Uterus (tissue), 3 donors: ENCODE measurements at regions not wholly inside any gene's neighbourhood (a gene's known extent, or its start where the extent isn't known, plus 50 kb on each side); places are given as distances from the start of the nearest gene placed in this dataset.

Experiments used
- DNase-seq, 2 donors: peaks; one replicate each; pipeline ENCODE4 v3.0.0-alpha.2; 2019 to 2020
- H3K27ac ChIP-seq, 2 donors: fragments of 200-600 bp; sonication (generic); 1 replicate in 1 of 2; 2 replicates in 1 of 2; pipeline ENCODE4 v1.5.1; 2016 to 2018
- H3K27me3 ChIP-seq, 2 donors: fragments of 200-600 bp; sonication (generic); one replicate each; pipeline ENCODE4 v1.5.1; 2018 to 2019; ENCODE audit warnings: control low read depth in 1 of 2
- H3K36me3 ChIP-seq, 2 donors: fragments of 200-600 bp; sonication (generic); one replicate each; pipeline ENCODE4 v1.5.1; 2019; ENCODE audit warnings: control low read depth in 1 of 2
- H3K4me1 ChIP-seq, 2 donors: fragments of 200-600 bp; sonication (generic); one replicate each; pipeline ENCODE4 v1.5.1; 2018 to 2019; ENCODE audit warnings: control low read depth in 1 of 2
- H3K4me3 ChIP-seq, 2 donors: fragments of 200-600 bp; sonication (generic); 1 replicate in 1 of 2; 2 replicates in 1 of 2; pipeline ENCODE4 v1.5.1; 2018 to 2019; ENCODE audit warnings: mild to moderate bottlenecking in 1 of 2
- H3K9me3 ChIP-seq, 2 donors: fragments of 200-600 bp; sonication (generic); one replicate each; pipeline ENCODE4 v1.5.1; 2019; ENCODE audit warnings: control low read depth in 1 of 2
- POLR2A ChIP-seq, 2 donors: fragments of 450-650 bp; IDR thresholded peaks; one replicate each; pipeline ENCODE4 v1.6.1; 2016; ENCODE audit warnings: antibody characterized with exemption in 2 of 2, mild to moderate bottlenecking in 1 of 2, moderate library complexity in 1 of 2
- intact Hi-C: fragments of 100-400 bp; cut with DNase I; formaldehyde crosslinking; loops from one replicate; pipeline ENCODE4 v1.15.1; 2023; ENCODE audit warnings: low total_unique reads
- TF ChIP-seq, protein P1 (sequence below), 4 experiments: fragments of 200-600 bp in 2 of 4; fragments of 450-650 bp in 2 of 4; sonication (generic) in 2 of 4; IDR thresholded peaks; one replicate each; pipeline ENCODE4 v1.5.1; 2016 to 2019; ENCODE audit warnings: antibody characterized with exemption in 4 of 4, mild to moderate bottlenecking in 2 of 4, moderate library complexity in 1 of 4
- donor health status: DM: yes; HTN: yes; CAD: no.

DNA sequence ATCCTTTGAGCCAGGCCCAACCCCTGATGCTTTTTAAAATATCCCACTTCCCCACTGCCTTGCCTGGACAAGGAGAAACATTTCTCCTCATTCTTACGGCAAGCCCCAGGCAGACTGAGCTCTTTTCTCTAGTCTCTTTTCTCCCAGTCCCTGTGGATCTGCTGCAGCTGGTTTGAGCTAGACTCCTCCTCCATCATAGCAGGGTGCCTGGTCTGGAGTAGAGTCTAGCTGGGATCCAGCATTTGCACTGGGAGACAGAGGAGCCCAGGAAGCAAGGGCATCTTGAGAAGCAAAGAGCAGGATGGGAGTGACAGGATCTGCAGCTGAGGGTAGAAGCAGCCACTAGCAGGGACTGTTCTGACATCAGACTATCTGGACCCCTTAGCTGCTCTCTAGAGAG, 562.3 kb upstream of the COBL start:
- intact Hi-C loops = no loop called here

DNA sequence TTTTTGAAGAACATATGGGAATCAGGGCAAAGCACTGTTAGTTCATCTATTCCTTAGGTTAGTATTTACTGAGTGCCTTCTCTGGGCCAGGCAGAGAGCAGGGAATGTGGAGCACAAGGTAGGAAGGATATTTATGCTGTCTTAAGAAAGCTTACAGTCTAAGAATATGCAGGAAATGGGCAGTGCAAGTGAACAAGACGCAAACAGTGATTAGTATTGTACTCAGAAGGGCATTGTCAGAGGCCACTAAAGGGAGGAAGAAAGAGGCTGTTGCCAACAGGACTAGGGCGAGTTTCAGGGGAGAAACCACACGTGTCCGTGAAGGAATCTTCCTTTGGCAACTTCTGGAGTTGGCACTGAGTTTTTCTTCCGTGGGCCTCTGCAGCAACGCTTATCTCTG, 552.8 kb upstream of the COBL start:
- Histone ChIP-seq H3K4me3 (no peak overlapping the region), H3K9me3 (no peaks in the 10 kb centered on the region), H3K27ac (no peak overlapping the region), H3K27me3 (no peaks in the 10 kb centered on the region), H3K36me3 (no peaks in the 10 kb centered on the region), H3K4me1 (no peaks in the 10 kb centered on the region)
- intact Hi-C loops = no loop called here
- no peak for DNase-seq
- TF ChIP-seq POLR2A (IDR thresholded peaks at IDR 0.05) = no peak
- TF ChIP-seq, protein P1, sequence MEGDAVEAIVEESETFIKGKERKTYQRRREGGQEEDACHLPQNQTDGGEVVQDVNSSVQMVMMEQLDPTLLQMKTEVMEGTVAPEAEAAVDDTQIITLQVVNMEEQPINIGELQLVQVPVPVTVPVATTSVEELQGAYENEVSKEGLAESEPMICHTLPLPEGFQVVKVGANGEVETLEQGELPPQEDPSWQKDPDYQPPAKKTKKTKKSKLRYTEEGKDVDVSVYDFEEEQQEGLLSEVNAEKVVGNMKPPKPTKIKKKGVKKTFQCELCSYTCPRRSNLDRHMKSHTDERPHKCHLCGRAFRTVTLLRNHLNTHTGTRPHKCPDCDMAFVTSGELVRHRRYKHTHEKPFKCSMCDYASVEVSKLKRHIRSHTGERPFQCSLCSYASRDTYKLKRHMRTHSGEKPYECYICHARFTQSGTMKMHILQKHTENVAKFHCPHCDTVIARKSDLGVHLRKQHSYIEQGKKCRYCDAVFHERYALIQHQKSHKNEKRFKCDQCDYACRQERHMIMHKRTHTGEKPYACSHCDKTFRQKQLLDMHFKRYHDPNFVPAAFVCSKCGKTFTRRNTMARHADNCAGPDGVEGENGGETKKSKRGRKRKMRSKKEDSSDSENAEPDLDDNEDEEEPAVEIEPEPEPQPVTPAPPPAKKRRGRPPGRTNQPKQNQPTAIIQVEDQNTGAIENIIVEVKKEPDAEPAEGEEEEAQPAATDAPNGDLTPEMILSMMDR (IDR thresholded peaks at IDR 0.05) = no peak

More for the DNA sequence above, 562.3 kb upstream of the COBL start:
- no peaks in the 10 kb centered on the region for H3K36me3 ChIP-seq
- no peak for DNase-seq
- H3K9me3 ChIP-seq = no peaks in the 10 kb centered on the region
- no peaks in the 10 kb centered on the region for H3K27me3 ChIP-seq
- no peak overlapping the region for H3K27ac ChIP-seq
- H3K4me3 ChIP-seq = no peak overlapping the region
- TF ChIP-seq, protein P1 (IDR thresholded peaks at IDR 0.05) = no peak
- no peak for TF ChIP-seq POLR2A (IDR thresholded peaks at IDR 0.05)
- no peaks in the 10 kb centered on the region for H3K4me1 ChIP-seq

DNA sequence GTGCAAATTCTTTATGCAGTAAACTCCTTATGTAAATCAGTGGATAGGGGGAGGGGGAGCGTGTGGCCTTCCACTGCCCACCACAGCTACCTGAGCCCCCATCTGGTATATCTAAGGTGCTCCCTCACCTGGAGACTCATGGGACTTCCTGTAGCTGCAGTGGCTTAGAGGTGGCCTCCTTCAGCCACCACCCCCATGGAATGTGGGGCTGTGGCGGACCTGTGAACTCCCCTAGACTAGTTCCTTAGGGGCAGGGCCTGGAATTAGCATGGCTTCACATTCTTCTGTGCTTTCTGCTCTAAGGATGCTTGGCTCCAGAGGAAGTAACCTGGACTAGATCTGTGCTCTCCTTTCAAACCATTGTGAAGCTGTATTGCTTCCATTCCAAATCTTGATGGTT, 550.5 kb upstream of the COBL start:
- H3K4me1 ChIP-seq = no peaks in the 10 kb centered on the region
- H3K4me3 ChIP-seq = no peak overlapping the region
- H3K27ac ChIP-seq = no peak overlapping the region
- no peaks in the 10 kb centered on the region for H3K27me3 ChIP-seq
- TF ChIP-seq POLR2A (IDR thresholded peaks at IDR 0.05) = no peak
- TF ChIP-seq, protein P1 (IDR thresholded peaks at IDR 0.05) = no peak
- no peaks in the 10 kb centered on the region for H3K36me3 ChIP-seq
- intact Hi-C loops = no loop called here
- H3K9me3 ChIP-seq = no peaks in the 10 kb centered on the region
- no peak for DNase-seq

DNA sequence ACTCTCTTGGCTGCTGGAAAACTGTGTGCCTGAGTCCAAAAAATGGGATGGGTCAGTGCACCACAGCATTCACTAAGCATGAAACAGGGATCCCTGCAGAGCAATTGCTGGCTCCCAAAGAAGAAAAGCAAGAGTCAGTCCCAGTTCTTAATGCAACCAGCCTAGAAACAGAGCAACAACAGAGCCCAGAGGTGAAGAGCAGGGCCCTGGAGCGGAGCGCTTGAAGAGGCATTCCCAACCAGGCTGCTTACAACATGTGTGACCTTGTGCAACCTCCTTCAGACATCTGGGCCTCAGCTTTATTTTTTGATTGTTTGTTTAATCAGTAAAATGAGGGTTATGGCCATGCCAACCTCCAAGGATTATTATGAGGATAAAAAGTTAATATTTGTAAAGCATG, 543.7 kb upstream of the COBL start:
- TF ChIP-seq, protein P1 (IDR thresholded peaks at IDR 0.05) = no peak
- no peak for TF ChIP-seq POLR2A (IDR thresholded peaks at IDR 0.05)
- Histone ChIP-seq H3K27ac (no peak overlapping the region), H3K4me3 (no peak overlapping the region), H3K4me1 (no peaks in the 10 kb centered on the region), H3K9me3 (no peaks in the 10 kb centered on the region), H3K27me3 (no peaks in the 10 kb centered on the region), H3K36me3 (no peaks in the 10 kb centered on the region)
- DNase-seq = no peak
- intact Hi-C loops = no loop called here

DNA sequence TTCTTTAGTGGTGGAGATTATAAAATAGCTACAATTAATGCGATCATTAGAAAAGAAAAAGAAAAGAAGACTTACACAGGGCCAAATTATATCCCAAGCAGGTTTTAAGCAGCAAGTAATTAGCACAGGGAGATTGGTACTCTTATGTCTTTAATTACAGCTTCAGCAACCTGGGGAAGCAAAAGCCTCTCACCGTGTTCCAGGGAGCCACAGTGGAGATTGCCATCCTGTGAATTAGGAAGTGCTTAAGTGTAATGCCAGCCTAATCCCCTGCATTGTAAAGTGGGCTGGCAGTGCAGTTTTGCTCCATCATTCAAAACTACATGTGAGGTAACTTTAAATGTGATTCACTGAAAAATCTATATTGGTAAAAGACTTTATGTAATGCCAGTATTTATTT, 533.5 kb upstream of the COBL start:
- no peak for DNase-seq

More for the DNA sequence above, 533.5 kb upstream of the COBL start:
- TF ChIP-seq, protein P1 (IDR thresholded peaks at IDR 0.05) = no peak
- TF ChIP-seq POLR2A (IDR thresholded peaks at IDR 0.05) = no peak
- no peak overlapping the region for H3K4me3 ChIP-seq
- intact Hi-C loops = no loop called here
- H3K9me3 ChIP-seq = no peaks in the 10 kb centered on the region
- H3K4me1 ChIP-seq = no peaks in the 10 kb centered on the region
- no peak overlapping the region for H3K27ac ChIP-seq
- no peaks in the 10 kb centered on the region for H3K36me3 ChIP-seq
- H3K27me3 ChIP-seq = no peaks in the 10 kb centered on the region
